Esophagus squamous epithelium (tissue), 5 donors: ENCODE measurements at regions not wholly inside any gene's neighbourhood (a gene's known extent, or its start where the extent isn't known, plus 50 kb on each side); places are given as distances from the start of the nearest gene placed in this dataset.
"Not testable (repeated sequence)": the region's sequence is repeated elsewhere in the genome, so short reads cannot be mapped to it uniquely, and the experiment has no call there.

Experiments
- DNase-seq: peaks from one replicate; lab custom pipeline; 2025; lab: John Stamatoyannopoulos, UW
- H3K27ac ChIP-seq, 4 donors: fragments of 200-600 bp; sonication (generic); one replicate each; pipeline ENCODE4 v1.5.1; 2016 to 2019; ENCODE audit warnings: mild to moderate bottlenecking in 1 of 4
- H3K27me3 ChIP-seq, 4 donors: fragments of 200-600 bp; sonication (generic); 1 replicate in 3 of 4; 2 replicates in 1 of 4; pipeline versions ENCODE4 v1.5.1 to v1.6.0; 2017 to 2021; ENCODE audit warnings: antibody characterized with exemption in 1 of 4
- H3K36me3 ChIP-seq, 3 donors: fragments of 200-600 bp; sonication (generic); one replicate each; pipeline ENCODE4 v1.5.1; 2016 to 2019
- H3K4me1 ChIP-seq, 3 donors: fragments of 200-600 bp; sonication (generic); one replicate each; pipeline ENCODE4 v1.5.1; 2017 to 2019
- H3K4me3 ChIP-seq, 4 donors: fragments of 200-600 bp; sonication (generic); 1 replicate in 3 of 4; 2 replicates in 1 of 4; pipeline ENCODE4 v1.5.1; 2016 to 2019; ENCODE audit warnings: mild to moderate bottlenecking in 2 of 4, moderate library complexity in 1 of 4
- H3K9me3 ChIP-seq, 3 donors: fragments of 200-600 bp; sonication (generic); one replicate each; pipeline ENCODE4 v1.5.1; 2016 to 2019
- POLR2A ChIP-seq, 4 donors: fragments of 450-650 bp; IDR thresholded peaks; one replicate each; pipeline ENCODE4 v1.6.1; 2017; ENCODE audit warnings: antibody characterized with exemption in 4 of 4, mild to moderate bottlenecking in 4 of 4, moderate library complexity in 3 of 4
- WGBS, 2 donors: methylation state at CpG; one replicate each; pipeline ENCODE4 v1.1.5; 2018; 5-methylcytosine and 5-hydroxymethylcytosine counted together
- intact Hi-C: fragments of 100-400 bp; cut with DNase I; formaldehyde crosslinking; loops from one replicate; pipeline ENCODE4 v1.15.0; 2022
- TF ChIP-seq, protein P1 (sequence below), 6 experiments: fragments of 450-650 bp in 4 of 6; fragments of 200-600 bp in 2 of 6; sonication (generic) in 2 of 6; IDR thresholded peaks; one replicate each; pipeline ENCODE4 v1.5.1; 2016 to 2019; ENCODE audit warnings: antibody characterized with exemption in 6 of 6, mild to moderate bottlenecking in 4 of 6, moderate library complexity in 4 of 6
- donor health status: DM: yes; HTN: yes; CAD: no.

DNA sequence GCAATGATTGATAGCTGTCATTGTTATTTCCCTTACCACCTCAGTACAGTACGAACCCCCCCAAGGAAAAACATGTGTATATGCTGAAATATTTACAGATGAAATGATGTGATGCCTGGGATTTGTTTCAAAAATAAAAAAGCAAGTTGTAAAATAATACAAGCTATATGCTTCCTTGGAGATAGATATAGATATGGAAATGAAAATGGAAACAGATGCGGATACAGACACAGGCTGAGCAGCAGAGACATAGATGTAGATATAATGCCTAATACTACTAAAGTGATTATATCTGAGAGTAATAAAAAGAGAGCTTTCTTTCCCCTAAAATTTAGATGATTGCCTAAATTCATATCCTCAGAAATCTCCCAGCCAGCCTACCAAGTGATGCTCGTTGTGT is 127.5 kb upstream of the TNPO1 start:
- no peak overlapping the region for H3K4me3 ChIP-seq
- H3K27me3 ChIP-seq = peaks cover 0 to 13% (median 0%) of the 10 kb centered on the region in 4 donors
- no peaks in the 10 kb centered on the region for H3K36me3 ChIP-seq
- no peaks in the 10 kb centered on the region for H3K4me1 ChIP-seq
- WGBS, 2 donors = 85 to 87% methylated on average over 3 of the region's 3 CpGs
- intact Hi-C loops = no loop called here
- no peak overlapping the region for H3K27ac ChIP-seq
- H3K9me3 ChIP-seq = no peaks in the 10 kb centered on the region
- no peak for DNase-seq
- TF ChIP-seq, protein P1, sequence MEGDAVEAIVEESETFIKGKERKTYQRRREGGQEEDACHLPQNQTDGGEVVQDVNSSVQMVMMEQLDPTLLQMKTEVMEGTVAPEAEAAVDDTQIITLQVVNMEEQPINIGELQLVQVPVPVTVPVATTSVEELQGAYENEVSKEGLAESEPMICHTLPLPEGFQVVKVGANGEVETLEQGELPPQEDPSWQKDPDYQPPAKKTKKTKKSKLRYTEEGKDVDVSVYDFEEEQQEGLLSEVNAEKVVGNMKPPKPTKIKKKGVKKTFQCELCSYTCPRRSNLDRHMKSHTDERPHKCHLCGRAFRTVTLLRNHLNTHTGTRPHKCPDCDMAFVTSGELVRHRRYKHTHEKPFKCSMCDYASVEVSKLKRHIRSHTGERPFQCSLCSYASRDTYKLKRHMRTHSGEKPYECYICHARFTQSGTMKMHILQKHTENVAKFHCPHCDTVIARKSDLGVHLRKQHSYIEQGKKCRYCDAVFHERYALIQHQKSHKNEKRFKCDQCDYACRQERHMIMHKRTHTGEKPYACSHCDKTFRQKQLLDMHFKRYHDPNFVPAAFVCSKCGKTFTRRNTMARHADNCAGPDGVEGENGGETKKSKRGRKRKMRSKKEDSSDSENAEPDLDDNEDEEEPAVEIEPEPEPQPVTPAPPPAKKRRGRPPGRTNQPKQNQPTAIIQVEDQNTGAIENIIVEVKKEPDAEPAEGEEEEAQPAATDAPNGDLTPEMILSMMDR (IDR thresholded peaks at IDR 0.05) = no peak
- TF ChIP-seq POLR2A (IDR thresholded peaks at IDR 0.05) = no peak

DNA sequence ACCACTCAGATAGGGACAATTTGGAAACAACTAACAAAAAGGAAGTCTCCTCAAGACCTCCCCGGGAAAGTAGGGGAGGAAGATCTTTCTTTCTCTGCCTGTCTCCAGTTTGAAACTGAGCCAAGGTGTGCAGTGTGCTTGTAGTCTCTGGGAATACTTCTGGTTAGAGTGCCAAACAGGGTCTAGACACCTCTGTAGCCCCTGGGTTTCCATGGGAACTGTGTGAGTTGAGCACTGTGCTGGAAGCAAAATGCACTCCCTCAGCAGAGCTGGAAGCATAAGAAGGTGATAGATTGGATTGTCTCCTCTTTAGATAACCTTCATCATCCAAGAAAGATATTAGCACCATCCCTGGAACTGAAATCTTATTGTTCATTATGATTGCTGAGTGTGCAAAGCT is 129.2 kb upstream of the TNPO1 start:
- Histone ChIP-seq H3K4me1 (no peaks in the 10 kb centered on the region), H3K9me3 (peaks cover 0 to 8% (median 0%) of the 10 kb centered on the region in 3 donors), H3K4me3 (no peak overlapping the region), H3K27ac (no peak overlapping the region), H3K36me3 (no peaks in the 10 kb centered on the region), H3K27me3 (peaks cover 0 to 10% (median 0%) of the 10 kb centered on the region in 4 donors)
- no peak for TF ChIP-seq POLR2A (IDR thresholded peaks at IDR 0.05)
- TF ChIP-seq, protein P1 (IDR thresholded peaks at IDR 0.05) = no peak
- intact Hi-C loops = no loop called here
- no peak for DNase-seq
- 58 to 77% methylated on average over 1 of the region's 1 CpG for WGBS, 2 donors

DNA sequence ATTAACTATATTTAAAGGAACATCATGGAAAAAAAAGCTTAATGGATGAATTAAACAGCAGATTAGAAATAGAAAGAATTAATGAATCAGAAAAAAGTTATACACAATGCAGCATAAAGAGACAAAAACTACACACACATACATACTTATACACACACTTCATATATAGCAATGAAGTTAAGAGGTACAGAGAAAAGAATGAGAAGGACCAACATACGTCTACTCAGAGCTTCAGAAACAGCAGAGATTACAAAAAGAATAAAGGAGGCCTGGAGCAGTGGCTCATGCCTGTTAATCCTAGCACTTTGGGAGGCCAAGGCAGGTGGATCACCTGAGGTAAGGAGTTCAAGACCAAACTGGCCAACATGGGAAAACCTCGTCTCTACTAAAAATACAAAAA is 133.9 kb upstream of the TNPO1 start:
- no peak for DNase-seq
- H3K4me1 ChIP-seq = no peaks in the 10 kb centered on the region
- H3K9me3 ChIP-seq = peaks cover 0 to 9% (median 0%) of the 10 kb centered on the region in 3 donors
- no peak overlapping the region for H3K27ac ChIP-seq
- no peak overlapping the region for H3K4me3 ChIP-seq
- TF ChIP-seq, protein P1 (IDR thresholded peaks at IDR 0.05) = no peak
- TF ChIP-seq POLR2A (IDR thresholded peaks at IDR 0.05) = no peak
- peaks cover 0 to 11% (median 0%) of the 10 kb centered on the region in 4 donors for H3K27me3 ChIP-seq
- intact Hi-C loops = no loop called here
- no peaks in the 10 kb centered on the region for H3K36me3 ChIP-seq
- WGBS, 2 donors = 70 to 90% methylated on average over 2 of the region's 2 CpGs

GRCh38 chr5:72681781-72682180 is 134.7 kb upstream of the TNPO1 start:
- H3K4me3 ChIP-seq = no peak overlapping the region
- H3K27ac ChIP-seq = no peak overlapping the region
- no peaks in the 10 kb centered on the region for H3K36me3 ChIP-seq
- H3K27me3 ChIP-seq = peaks cover 0 to 11% (median 0%) of the 10 kb centered on the region in 4 donors
- no peaks in the 10 kb centered on the region for H3K4me1 ChIP-seq
- DNase-seq = no peak
- intact Hi-C loops = no loop called here
- no peak for TF ChIP-seq POLR2A (IDR thresholded peaks at IDR 0.05)
- TF ChIP-seq, protein P1 (IDR thresholded peaks at IDR 0.05) = no peak
- WGBS, 2 donors = 56 to 78% methylated on average over 3 of the region's 3 CpGs
- H3K9me3 ChIP-seq = peaks cover 0 to 9% (median 0%) of the 10 kb centered on the region in 3 donors

GRCh38 chr5:72677447-72677846 is 139.0 kb upstream of the TNPO1 start:
- H3K36me3 ChIP-seq = no peaks in the 10 kb centered on the region
- no peak overlapping the region for H3K4me3 ChIP-seq
- no peaks in the 10 kb centered on the region for H3K4me1 ChIP-seq
- H3K27ac ChIP-seq = no peak overlapping the region
- peaks cover 0 to 11% (median 0%) of the 10 kb centered on the region in 4 donors for H3K27me3 ChIP-seq
- no peak for DNase-seq
- H3K9me3 ChIP-seq = peaks cover 0 to 3% (median 0%) of the 10 kb centered on the region in 3 donors
- no peak for TF ChIP-seq POLR2A (IDR thresholded peaks at IDR 0.05)
- TF ChIP-seq, protein P1 (IDR thresholded peaks at IDR 0.05) = no peak
- intact Hi-C loops = no loop called here
- 55 to 57% methylated on average over 1 of the region's 1 CpG for WGBS, 2 donors

DNA sequence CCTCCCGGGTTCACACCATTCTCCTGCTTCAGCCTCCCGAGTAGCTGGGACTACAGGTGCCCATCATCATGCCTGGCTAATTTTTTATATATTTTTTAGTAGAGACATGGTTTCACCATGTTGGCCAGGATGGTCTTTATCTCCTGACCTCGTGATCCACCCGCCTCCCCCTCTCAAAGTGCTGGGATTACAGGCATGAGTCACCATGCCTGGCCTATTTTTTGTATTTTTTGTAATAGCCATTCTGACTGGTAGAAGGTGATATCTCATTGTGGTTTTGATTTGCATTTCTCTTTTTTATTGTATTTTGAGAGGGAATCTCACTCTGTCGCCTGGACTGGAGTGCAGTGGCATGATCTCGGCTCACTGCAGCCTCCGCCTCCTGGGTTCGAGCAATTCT is 139.6 kb upstream of the TNPO1 start:
- H3K4me3 ChIP-seq, H3K36me3 ChIP-seq, intact Hi-C loops, DNase-seq, H3K9me3 ChIP-seq, H3K4me1 ChIP-seq, H3K27ac ChIP-seq: not testable (repeated sequence)
- 89 to 93% methylated on average over 7 to 8 of the region's 8 CpGs for WGBS, 2 donors
- peaks cover 0 to 11% (median 0%) of the 10 kb centered on the region in 4 donors for H3K27me3 ChIP-seq
